ENCODE measurements at regions not wholly inside any gene's neighbourhood (a gene's known extent, or its start where the extent isn't known, plus 50 kb on each side); places are given as distances from the start of the nearest gene placed in this dataset.
A peak's percentile ranks its signal among the peaks of the same experiment; 100 is the strongest.

- ChIA-PET POLR2A (no interaction called here), CTCF (no interaction called here)
- H3K27me3 Mint-ChIP-seq, result peaks cover 18% of the 10 kb centered on the region
- no peaks in the 10 kb centered on the region for H3K9me3 Mint-ChIP-seq
- H3K4me3 Mint-ChIP-seq, result no peak overlapping the region
- no peaks in the 10 kb centered on the region for H3K36me3 Mint-ChIP-seq (ENCODE audit: low read depth)
- H3K27ac Mint-ChIP-seq, result no peak overlapping the region
- DNase-seq, result no peak
- H3K4me1 Mint-ChIP-seq, result no peaks in the 10 kb centered on the region
Observed at GRCh38 chr9:109830545-109830944, 50.5 kb downstream of the PALM2AKAP2 start.

DNA sequence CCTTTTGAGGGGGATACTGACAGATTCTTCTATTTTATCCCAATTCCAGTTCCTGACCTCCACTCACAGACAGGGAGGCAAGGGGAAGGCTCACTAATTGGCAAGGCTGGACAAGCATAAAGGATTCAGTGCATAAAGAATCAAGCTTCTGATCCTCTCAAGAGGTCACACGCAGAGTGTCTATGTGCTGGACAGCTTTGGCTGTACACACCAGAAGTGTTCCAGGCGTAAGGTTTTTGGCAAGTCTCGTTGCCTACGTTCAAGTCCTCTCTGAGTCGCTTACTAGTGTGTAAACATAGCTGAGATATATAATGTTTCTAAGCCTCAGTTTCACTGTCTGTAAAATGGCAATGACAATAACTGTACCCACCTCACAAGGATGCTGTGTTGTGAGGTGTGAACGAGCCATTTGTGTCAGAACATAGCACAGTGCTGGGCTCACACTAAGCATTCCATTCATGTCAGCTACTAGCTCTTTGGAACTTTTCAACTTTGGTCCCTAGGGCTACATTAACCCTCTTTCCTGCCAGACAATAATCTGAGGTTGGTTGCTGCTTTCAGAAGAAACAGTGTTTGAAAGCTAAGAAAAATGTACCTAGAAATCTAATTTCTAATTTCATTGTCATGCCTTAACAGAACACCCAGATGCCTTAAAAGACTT lies 52.1 kb downstream of the PALM2AKAP2 start:
- Mint-ChIP-seq H3K4me3 (no peak overlapping the region), H3K36me3 (ENCODE audit: low read depth) (no peaks in the 10 kb centered on the region), H3K27ac (no peak overlapping the region), H3K27me3 (peaks cover 22% of the 10 kb centered on the region), H3K9me3 (no peaks in the 10 kb centered on the region), H3K4me1 (no peaks in the 10 kb centered on the region)
- CTCF ChIA-PET, result no interaction called here
- no peak for DNase-seq
- POLR2A ChIA-PET, result no interaction called here

DNA sequence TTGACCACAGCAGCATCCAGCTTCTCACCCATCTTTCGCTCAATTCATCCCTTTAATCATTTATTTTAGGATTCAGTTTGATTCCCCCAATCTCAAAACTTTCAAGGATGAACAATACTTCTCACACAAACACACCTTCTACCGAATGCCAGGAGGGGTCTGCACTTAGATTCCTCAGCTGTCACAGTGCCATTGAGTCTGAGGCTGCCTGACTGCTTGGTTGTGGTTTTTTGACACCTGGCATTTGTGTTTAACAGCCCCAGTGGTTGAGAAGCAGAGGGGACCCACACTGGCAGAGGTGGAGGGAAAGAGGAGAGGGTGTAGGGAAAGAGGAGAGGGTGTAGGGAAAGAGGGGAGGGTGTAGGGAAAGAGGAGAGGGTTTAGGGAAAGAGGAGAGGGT lies 54.9 kb downstream of the PALM2AKAP2 start:
- peaks cover 22% of the 10 kb centered on the region for H3K27me3 Mint-ChIP-seq
- H3K27ac Mint-ChIP-seq, result no peak overlapping the region
- no peaks in the 10 kb centered on the region for H3K9me3 Mint-ChIP-seq
- CTCF ChIA-PET, result no interaction called here
- POLR2A ChIA-PET, result no interaction called here
- no peak for DNase-seq
- no peaks in the 10 kb centered on the region for H3K36me3 Mint-ChIP-seq (ENCODE audit: low read depth)
- H3K4me3 Mint-ChIP-seq, result no peak overlapping the region
- H3K4me1 Mint-ChIP-seq, result no peaks in the 10 kb centered on the region

DNA sequence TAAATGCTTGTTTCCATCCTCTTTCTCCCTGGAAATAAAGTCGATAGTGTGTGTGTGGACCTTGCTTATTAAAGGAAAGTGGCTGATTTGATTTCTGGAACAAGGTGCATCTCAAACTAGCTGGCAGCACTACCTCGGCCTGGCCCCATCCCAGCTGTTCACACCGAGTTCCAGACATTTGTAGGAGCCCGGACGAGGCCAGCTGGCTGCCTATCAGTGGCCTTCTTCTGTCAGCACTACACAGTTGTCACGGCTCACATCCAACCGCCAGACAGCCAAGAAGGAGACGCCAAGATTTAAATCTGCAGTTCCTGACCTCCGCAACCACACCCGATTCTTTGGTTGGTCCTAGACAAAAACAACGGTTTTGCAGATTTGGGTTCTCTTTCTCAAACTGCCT lies 63.6 kb downstream of the PALM2AKAP2 start:
- Mint-ChIP-seq H3K27me3 (peaks cover 4% of the 10 kb centered on the region), H3K9me3 (no peaks in the 10 kb centered on the region), H3K4me3 (no peak overlapping the region), H3K4me1 (no peaks in the 10 kb centered on the region), H3K36me3 (ENCODE audit: low read depth) (no peaks in the 10 kb centered on the region), H3K27ac (no peak overlapping the region)
- CTCF ChIA-PET, result no interaction called here
- no peak for DNase-seq
- POLR2A ChIA-PET, result no interaction called here

GRCh38 chr9:109845226-109845625 lies 65.2 kb downstream of the PALM2AKAP2 start:
- Mint-ChIP-seq H3K36me3 (ENCODE audit: low read depth) (no peaks in the 10 kb centered on the region), H3K4me3 (no peak overlapping the region), H3K4me1 (no peaks in the 10 kb centered on the region), H3K9me3 (no peaks in the 10 kb centered on the region), H3K27ac (no peak overlapping the region), H3K27me3 (no peaks in the 10 kb centered on the region)
- POLR2A ChIA-PET, result no interaction called here
- CTCF ChIA-PET, result no interaction called here
- no peak for DNase-seq

DNA sequence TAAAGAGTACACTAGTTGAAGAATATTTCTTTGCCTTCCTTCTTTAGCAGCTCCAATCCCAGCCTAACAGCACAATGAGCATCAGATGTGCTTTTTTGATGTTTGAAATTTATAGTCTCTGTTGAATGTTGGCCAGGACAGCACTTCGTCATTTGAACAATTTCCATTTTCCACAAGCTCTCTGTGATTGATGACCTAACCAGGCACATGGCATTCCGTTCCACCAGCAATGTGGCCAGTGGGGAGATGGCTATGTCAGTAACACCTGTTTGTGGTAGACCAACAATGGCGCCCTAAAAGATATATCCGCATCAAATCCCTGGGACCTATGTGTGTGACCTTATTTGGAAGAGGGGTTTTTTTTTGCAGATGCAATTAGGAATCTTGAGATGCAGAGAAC lies 66.8 kb downstream of the PALM2AKAP2 start:
- peaks cover 1% of the 10 kb centered on the region for H3K27me3 Mint-ChIP-seq
- no peaks in the 10 kb centered on the region for H3K9me3 Mint-ChIP-seq
- no peaks in the 10 kb centered on the region for H3K4me1 Mint-ChIP-seq
- no peak overlapping the region for H3K27ac Mint-ChIP-seq
- ChIA-PET POLR2A (no interaction called here), CTCF (interaction anchor here (0.6 kb wide), 1 partner anchor 28 kb away, joined by 3 read pairs; no protein-coding TSS in a partner anchor)
- H3K4me3 Mint-ChIP-seq, result no peak overlapping the region
- no peaks in the 10 kb centered on the region for H3K36me3 Mint-ChIP-seq (ENCODE audit: low read depth)
- DNase-seq, result no peak

DNA sequence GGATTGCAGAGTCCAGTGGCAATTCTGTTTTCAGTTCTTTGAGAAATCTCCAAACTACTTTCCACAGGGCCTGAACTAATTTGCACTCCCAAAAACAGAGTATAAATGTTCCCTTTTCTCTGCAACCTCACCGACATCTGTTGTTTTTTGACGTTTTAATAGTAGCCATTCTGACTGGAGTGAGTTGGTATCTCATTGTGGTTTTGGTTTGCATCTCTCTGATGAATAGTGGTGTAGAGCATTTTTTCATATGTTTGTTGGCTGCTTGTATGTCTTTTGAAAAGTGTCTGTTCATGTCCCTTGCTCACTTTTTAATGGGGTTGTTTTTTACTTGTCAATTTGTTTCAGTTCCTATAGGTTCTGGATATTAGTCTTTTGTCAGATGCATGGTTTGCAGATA lies 72.6 kb downstream of the PALM2AKAP2 start:
- H3K4me3 Mint-ChIP-seq, result no peak overlapping the region
- no peaks in the 10 kb centered on the region for H3K36me3 Mint-ChIP-seq (ENCODE audit: low read depth)
- peaks cover 20% of the 10 kb centered on the region for H3K27me3 Mint-ChIP-seq
- no peak for DNase-seq
- ChIA-PET CTCF (no interaction called here), POLR2A (no interaction called here)
- H3K9me3 Mint-ChIP-seq, result peaks cover 2% of the 10 kb centered on the region
- H3K4me1 Mint-ChIP-seq, result no peaks in the 10 kb centered on the region
- H3K27ac Mint-ChIP-seq, result peak overlapping the region; percentile 62

DNA sequence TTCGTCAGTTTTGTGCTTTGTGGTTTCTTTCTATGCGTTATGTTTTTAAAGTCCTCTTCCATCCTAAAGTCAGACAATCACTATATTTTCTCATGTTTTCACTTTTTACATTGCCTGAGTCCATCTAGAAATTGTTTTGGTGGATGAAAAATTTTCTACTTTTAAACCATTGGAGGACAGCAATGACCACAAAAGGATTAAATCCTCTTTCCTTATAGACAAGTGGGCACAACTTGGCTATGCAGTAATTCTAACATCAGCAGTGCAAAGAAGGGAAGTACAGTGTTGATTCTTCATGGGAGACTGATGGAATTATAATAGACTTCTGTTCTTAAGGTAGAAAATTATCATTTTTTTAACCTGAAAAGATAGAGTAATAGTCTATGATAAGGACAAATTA lies 75.5 kb downstream of the PALM2AKAP2 start:
- ChIA-PET CTCF (no interaction called here), POLR2A (no interaction called here)
- no peak overlapping the region for H3K4me3 Mint-ChIP-seq
- H3K27me3 Mint-ChIP-seq, result peaks cover 41% of the 10 kb centered on the region
- no peaks in the 10 kb centered on the region for H3K4me1 Mint-ChIP-seq
- H3K36me3 Mint-ChIP-seq (ENCODE audit: low read depth), result no peaks in the 10 kb centered on the region
- H3K9me3 Mint-ChIP-seq, result peaks cover 2% of the 10 kb centered on the region
- DNase-seq, result no peak
- no peak overlapping the region for H3K27ac Mint-ChIP-seq

GRCh38 chr9:109856785-109857184 lies 76.8 kb downstream of the PALM2AKAP2 start:
- Mint-ChIP-seq H3K4me1 (no peaks in the 10 kb centered on the region), H3K4me3 (no peak overlapping the region), H3K27me3 (peaks cover 42% of the 10 kb centered on the region), H3K27ac (no peak overlapping the region), H3K36me3 (ENCODE audit: low read depth) (no peaks in the 10 kb centered on the region), H3K9me3 (peaks cover 2% of the 10 kb centered on the region)
- ChIA-PET POLR2A (no interaction called here), CTCF (no interaction called here)
- DNase-seq, result no peak

DNA sequence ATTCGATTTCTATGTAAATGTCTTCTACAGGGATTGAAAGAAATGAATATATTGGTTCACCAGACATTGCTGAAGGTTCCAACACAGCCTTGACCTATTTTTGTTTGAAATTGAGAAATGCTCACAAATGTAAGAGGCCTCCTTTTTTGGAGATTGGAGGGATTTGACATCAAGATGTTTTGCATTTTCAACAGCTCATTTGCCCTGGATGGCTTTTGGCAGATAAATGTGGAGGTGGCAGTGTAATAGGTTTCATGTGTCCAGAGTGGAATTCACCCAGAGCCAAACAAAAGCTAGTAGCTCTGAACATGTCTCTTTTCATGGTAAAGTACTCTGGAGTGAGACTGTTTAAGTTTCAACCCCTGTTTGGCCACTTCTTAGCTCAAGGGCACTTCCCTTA lies 77.3 kb downstream of the PALM2AKAP2 start:
- H3K4me3 Mint-ChIP-seq, result no peak overlapping the region
- peaks cover 2% of the 10 kb centered on the region for H3K9me3 Mint-ChIP-seq
- H3K27ac Mint-ChIP-seq, result no peak overlapping the region
- peaks cover 38% of the 10 kb centered on the region for H3K27me3 Mint-ChIP-seq
- H3K36me3 Mint-ChIP-seq (ENCODE audit: low read depth), result no peaks in the 10 kb centered on the region
- DNase-seq, result no peak
- H3K4me1 Mint-ChIP-seq, result no peaks in the 10 kb centered on the region
- POLR2A ChIA-PET, result no interaction called here
- CTCF ChIA-PET, result no interaction called here

- H3K4me1 Mint-ChIP-seq, result no peaks in the 10 kb centered on the region
- CTCF ChIA-PET, result no interaction called here
- no peak for DNase-seq
- H3K9me3 Mint-ChIP-seq, result no peaks in the 10 kb centered on the region
- H3K27me3 Mint-ChIP-seq, result peaks cover 30% of the 10 kb centered on the region
- POLR2A ChIA-PET, result no interaction called here
- no peak overlapping the region for H3K4me3 Mint-ChIP-seq
- H3K36me3 Mint-ChIP-seq (ENCODE audit: low read depth), result no peaks in the 10 kb centered on the region
- no peak overlapping the region for H3K27ac Mint-ChIP-seq
Observed at GRCh38 chr9:109859447-109859846, 79.4 kb downstream of the PALM2AKAP2 start.

DNA sequence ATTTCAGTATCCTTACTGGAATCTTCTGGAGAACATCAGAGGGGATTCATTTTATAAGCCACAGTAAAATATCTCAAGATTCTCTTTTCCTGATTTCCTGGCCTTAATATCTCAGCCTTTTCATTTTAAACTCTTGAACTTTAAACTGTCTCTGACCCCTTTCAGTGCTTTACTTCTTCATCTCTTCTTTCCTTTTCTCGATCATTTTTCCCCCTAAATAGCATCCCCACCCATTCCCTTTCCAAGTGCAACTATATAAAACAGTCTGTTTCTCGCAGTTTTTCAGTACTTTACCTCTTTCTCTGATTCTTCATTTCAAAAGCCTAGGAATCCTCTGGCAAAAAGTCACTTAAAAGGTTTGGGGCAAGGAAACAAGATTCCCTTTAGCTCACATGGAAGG lies 80.5 kb downstream of the PALM2AKAP2 start:
- peaks cover 33% of the 10 kb centered on the region for H3K27me3 Mint-ChIP-seq
- POLR2A ChIA-PET, result no interaction called here
- no peaks in the 10 kb centered on the region for H3K9me3 Mint-ChIP-seq
- no peak overlapping the region for H3K27ac Mint-ChIP-seq
- DNase-seq, result no peak
- CTCF ChIA-PET, result no interaction called here
- H3K4me3 Mint-ChIP-seq, result no peak overlapping the region
- no peaks in the 10 kb centered on the region for H3K36me3 Mint-ChIP-seq (ENCODE audit: low read depth)
- no peaks in the 10 kb centered on the region for H3K4me1 Mint-ChIP-seq

- POLR2A ChIA-PET, result no interaction called here
- Mint-ChIP-seq H3K36me3 (ENCODE audit: low read depth) (no peaks in the 10 kb centered on the region), H3K4me3 (no peak overlapping the region), H3K4me1 (no peaks in the 10 kb centered on the region), H3K27me3 (peaks cover 33% of the 10 kb centered on the region), H3K9me3 (no peaks in the 10 kb centered on the region), H3K27ac (no peak overlapping the region)
- DNase-seq, result no peak
- CTCF ChIA-PET, result no interaction called here
Observed at GRCh38 chr9:109861499-109861898, 81.5 kb downstream of the PALM2AKAP2 start.

- DNase-seq, result no peak
- Mint-ChIP-seq H3K27me3 (peaks cover 30% of the 10 kb centered on the region), H3K36me3 (ENCODE audit: low read depth) (no peaks in the 10 kb centered on the region), H3K4me1 (no peaks in the 10 kb centered on the region), H3K27ac (no peak overlapping the region), H3K4me3 (no peak overlapping the region), H3K9me3 (no peaks in the 10 kb centered on the region)
- ChIA-PET POLR2A (no interaction called here), CTCF (no interaction called here)
Observed at GRCh38 chr9:109861918-109862317, 81.9 kb downstream of the PALM2AKAP2 start.

Measured in activated CD4-positive, alpha-beta T cell treated with anti-CD3 and anti-CD28 coated beads, Interleukin-2, amount 10 ng/mL, durations not matched to agents 7 days and 5 days (primary cell).